GM12872 (cell line): ENCODE measurements at regions not wholly inside any gene's neighbourhood (a gene's known extent, or its start where the extent isn't known, plus 50 kb on each side); places are given as distances from the start of the nearest gene placed in this dataset.
A peak's percentile ranks its signal among the peaks of the same experiment; 100 is the strongest.

Source experiments
- CTCF ChIP-seq: IDR thresholded peaks from 3 replicates; pipeline ENCODE4 v1.5.1; 2011; ENCODE audit warnings: low read depth, mild to moderate bottlenecking, low read length, moderate library complexity; ENCODE audit not compliant: insufficient read depth

- TF ChIP-seq CTCF = peak; percentile 32; the same call in 2 of the 3 replicates
Measured at GRCh38 chr1:187264995-187265602, 436.4 kb downstream of the PLA2G4A start.

GRCh38 chr1:187266051-187266450 lies 437.3 kb downstream of the PLA2G4A start:
- no peak for TF ChIP-seq CTCF

- TF ChIP-seq CTCF = no peak
Measured at GRCh38 chr1:187267827-187268226, 439.1 kb downstream of the PLA2G4A start.

GRCh38 chr1:187270256-187270655 lies 441.5 kb downstream of the PLA2G4A start:
- TF ChIP-seq CTCF = no peak

GRCh38 chr1:187275346-187275745 lies 446.6 kb downstream of the PLA2G4A start:
- TF ChIP-seq CTCF = no peak

- TF ChIP-seq CTCF = no peak
Measured at GRCh38 chr1:187275985-187276575, 447.3 kb downstream of the PLA2G4A start.

GRCh38 chr1:187276677-187277076 lies 447.9 kb downstream of the PLA2G4A start:
- TF ChIP-seq CTCF = no peak

- TF ChIP-seq CTCF = no peak
Measured at GRCh38 chr1:187280031-187280430, 451.3 kb downstream of the PLA2G4A start.
